ENCODE measurements at regions not wholly inside any gene's neighbourhood (a gene's known extent, or its start where the extent isn't known, plus 50 kb on each side); places are given as distances from the start of the nearest gene placed in this dataset.
"Not testable (repeated sequence)": the region's sequence is repeated elsewhere in the genome, so short reads cannot be mapped to it uniquely, and the experiment has no call there.

DNA sequence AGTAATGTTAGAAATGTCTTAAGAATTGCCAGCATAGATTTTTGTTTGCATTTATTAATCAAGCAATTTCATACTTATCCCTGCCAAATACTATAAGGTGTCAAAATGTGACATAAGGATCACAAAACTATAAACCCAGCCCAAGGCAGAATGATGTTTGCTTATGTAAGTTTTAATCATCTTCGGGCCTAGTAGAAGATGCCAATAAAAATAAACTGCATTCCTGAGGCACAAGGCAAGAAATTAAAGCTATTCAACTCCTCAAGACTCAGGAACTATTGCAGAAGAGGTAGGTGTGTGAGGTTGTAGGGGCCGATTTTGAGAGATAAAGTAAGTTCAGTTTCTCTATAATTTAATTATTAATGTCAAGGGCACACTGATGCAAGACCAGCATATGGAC lies 189.4 kb upstream of the AHR start:
- peaks cover 0 to 7% (median 0%) of the 10 kb centered on the region in 11 experiments; a peak in 3 of 22 replicates for H3K9me3 ChIP-seq (replicated peaks in 1 of 11)
- no peaks in the 10 kb centered on the region for H3K36me3 ChIP-seq
- no peak overlapping the region for H3K4me3 ChIP-seq
- H3K4me1 ChIP-seq: no peaks in the 10 kb centered on the region
- no peaks in the 10 kb centered on the region for H4K20me1 ChIP-seq
- H3K4me2 ChIP-seq: no peak overlapping the region
- H3K27me3 ChIP-seq: no peaks in the 10 kb centered on the region
- TF ChIP-seq Cebpa-rat (IDR thresholded peaks at IDR 0.05): no peak
- no peak overlapping the region for H3K27ac ChIP-seq
- no peak overlapping the region for H3K9ac ChIP-seq

DNA sequence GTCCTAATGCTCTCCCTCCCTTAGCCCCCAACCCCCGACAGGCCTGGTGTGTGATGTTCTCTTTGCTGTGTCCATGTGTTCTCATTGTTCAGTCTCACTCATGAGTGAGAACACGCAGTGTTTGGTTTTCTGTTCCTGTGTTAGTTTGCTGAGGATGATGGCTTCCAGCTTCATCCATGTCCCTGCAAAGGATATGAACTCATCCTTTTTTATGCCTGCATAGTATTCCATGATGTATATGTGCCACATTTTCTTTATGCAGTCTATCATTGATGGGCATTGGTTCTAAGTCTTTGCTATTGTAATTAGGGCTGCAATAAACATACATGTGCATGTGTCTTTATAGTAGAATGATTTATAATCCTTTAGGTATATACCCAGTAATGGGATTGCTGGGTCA lies 184.7 kb upstream of the AHR start:
- not testable (repeated sequence) for H3K27me3 ChIP-seq, H4K20me1 ChIP-seq, H3K4me1 ChIP-seq, H3K4me2 ChIP-seq, H3K9ac ChIP-seq, H3K4me3 ChIP-seq, H3K27ac ChIP-seq, H3K36me3 ChIP-seq
- peaks cover 0 to 23% (median 0%) of the 10 kb centered on the region in 11 experiments; a peak in 5 of 22 replicates for H3K9me3 ChIP-seq (replicated peaks in 1 of 11)

DNA sequence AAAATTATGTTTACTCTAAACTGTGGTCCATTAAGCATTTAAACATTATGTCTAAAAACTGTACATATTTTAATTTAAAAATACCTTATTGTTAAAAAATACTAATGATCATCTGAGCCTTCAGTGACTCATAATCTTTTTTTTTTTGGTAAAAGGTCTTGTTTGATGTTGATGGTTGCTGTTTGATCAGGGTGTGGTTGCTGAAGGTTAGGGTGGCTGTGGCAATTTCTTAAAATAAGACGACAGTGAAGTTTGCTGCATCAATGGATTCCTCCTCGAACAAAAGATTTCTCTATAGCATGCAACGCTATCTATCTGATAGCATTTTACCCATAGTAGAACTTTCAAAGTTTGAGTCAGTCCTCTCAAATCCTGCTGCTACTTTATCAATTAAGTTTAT lies 180.0 kb upstream of the AHR start:
- peaks cover 0 to 22% (median 0%) of the 10 kb centered on the region in 11 experiments; a peak in 6 of 22 replicates for H3K9me3 ChIP-seq (replicated peaks in 1 of 11)
- H4K20me1 ChIP-seq: no peaks in the 10 kb centered on the region
- peaks cover 0 to 12% (median 0%) of the 10 kb centered on the region in 11 experiments; a peak in 4 of 22 replicates for H3K27me3 ChIP-seq
- no peak for TF ChIP-seq Cebpa-rat (IDR thresholded peaks at IDR 0.05)
- H3K4me3 ChIP-seq: no peak overlapping the region
- no peaks in the 10 kb centered on the region for H3K36me3 ChIP-seq
- no peak overlapping the region for H3K27ac ChIP-seq
- peaks cover 0 to 38% (median 11%) of the 10 kb centered on the region in 10 experiments; a peak in 13 of 20 replicates for H3K4me1 ChIP-seq
- 0 out of 22 replicates have a peak overlapping the region, but pooled peaks of 1 of the 11 experiments have one; percentile 5 for H3K4me2 ChIP-seq
- no peak overlapping the region for H3K9ac ChIP-seq

DNA sequence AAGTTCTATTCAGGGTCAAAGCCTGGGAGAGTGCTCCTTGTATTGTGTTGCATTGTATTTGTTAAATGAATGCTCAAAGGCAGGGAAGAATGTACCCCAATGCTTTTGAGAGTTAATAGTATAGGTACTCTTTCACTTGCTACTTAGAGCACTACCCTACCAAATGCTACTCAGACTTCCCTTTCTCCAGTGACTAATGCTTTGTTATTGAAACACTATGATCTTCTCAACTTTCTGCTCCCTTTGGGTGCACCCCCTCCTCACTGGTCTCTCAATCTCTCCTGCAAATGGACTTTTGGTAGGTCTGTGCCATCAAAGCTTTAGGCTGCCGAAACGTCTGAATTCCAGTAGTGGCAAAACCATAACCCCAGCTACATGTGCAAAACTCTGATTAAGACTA lies 177.7 kb upstream of the AHR start:
- Histone ChIP-seq H3K9ac (no peak overlapping the region), H3K4me3 (no peak overlapping the region), H3K27ac (peak overlapping the region in 2 of 11 experiments; percentile 46 to 85; a peak in 4 of 22 replicates), H3K4me1 (peaks cover 0 to 62% (median 15%) of the 10 kb centered on the region in 10 experiments; a peak in 13 of 20 replicates), H3K36me3 (no peaks in the 10 kb centered on the region), H3K4me2 (peak overlapping the region in 4 of 11 experiments; percentile 31 to 66 (median 45); a peak in 7 of 22 replicates), H4K20me1 (no peaks in the 10 kb centered on the region), H3K9me3 (replicated peaks in 1 of 11) (peaks cover 0 to 10% (median 0%) of the 10 kb centered on the region in 11 experiments; a peak in 3 of 22 replicates), H3K27me3 (peaks cover 0 to 19% (median 0%) of the 10 kb centered on the region in 11 experiments; a peak in 4 of 22 replicates)
- no peak for TF ChIP-seq Cebpa-rat (IDR thresholded peaks at IDR 0.05)

DNA sequence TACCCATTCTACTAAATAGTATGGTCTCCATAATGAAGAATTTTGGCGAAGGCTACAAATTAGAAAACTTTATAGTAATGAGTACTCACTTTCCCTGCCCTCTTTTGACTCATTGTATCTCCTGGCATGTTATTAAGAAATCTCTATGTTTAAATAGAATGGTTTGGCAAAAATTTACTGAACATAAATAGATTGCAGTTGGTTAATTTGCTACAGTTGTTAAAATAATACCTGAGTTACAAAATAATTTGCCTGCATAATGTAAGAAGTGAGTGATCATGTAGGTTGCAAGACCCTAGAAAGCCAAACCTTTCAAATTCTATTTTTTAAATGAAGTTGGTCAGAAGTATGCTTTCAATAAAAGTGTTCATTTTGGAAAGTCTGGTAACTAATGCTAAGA lies 176.8 kb upstream of the AHR start:
- H3K36me3 ChIP-seq: no peaks in the 10 kb centered on the region
- TF ChIP-seq Cebpa-rat (IDR thresholded peaks at IDR 0.05): no peak
- H3K9me3 ChIP-seq (replicated peaks in 1 of 11): peaks cover 0 to 10% (median 0%) of the 10 kb centered on the region in 11 experiments; a peak in 3 of 22 replicates
- no peaks in the 10 kb centered on the region for H4K20me1 ChIP-seq
- peaks cover 0 to 71% (median 15%) of the 10 kb centered on the region in 10 experiments; a peak in 13 of 20 replicates for H3K4me1 ChIP-seq
- H3K4me3 ChIP-seq: no peak overlapping the region
- H3K27ac ChIP-seq: peak overlapping the region in 2 of 11 experiments; percentile 46 to 85; a peak in 3 of 22 replicates
- H3K4me2 ChIP-seq: peak overlapping the region in 4 of 11 experiments; percentile 31 to 66 (median 45); a peak in 4 of 22 replicates
- H3K9ac ChIP-seq: no peak overlapping the region
- H3K27me3 ChIP-seq: peaks cover 0 to 21% (median 0%) of the 10 kb centered on the region in 11 experiments; a peak in 4 of 22 replicates

DNA sequence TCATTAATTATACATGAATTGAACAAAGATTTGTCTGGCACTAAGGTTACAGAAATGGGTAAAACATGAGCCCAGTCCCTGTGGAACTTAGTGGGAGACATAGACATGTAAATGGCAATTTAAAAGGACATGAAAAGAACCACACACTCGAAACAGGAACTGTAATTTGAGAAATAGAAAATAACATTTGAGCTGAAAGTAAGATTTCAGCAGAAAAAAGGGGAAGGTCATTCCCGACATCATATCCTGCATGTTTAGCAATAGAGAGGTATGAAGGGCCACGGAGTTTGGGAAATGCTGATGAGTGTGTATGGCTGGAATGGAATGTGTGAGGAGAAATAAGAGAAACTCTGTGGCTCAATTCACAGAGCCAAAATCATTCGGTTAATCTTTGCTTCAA lies 175.4 kb upstream of the AHR start:
- Histone ChIP-seq H3K9ac (peak overlapping the region in 3 of 11 experiments; percentile 28 to 51 (median 30); a peak in 6 of 22 replicates), H3K4me3 (no peak overlapping the region), H3K4me1 (peaks cover 0 to 85% (median 15%) of the 10 kb centered on the region in 10 experiments; a peak in 13 of 20 replicates), H3K27me3 (peaks cover 0 to 21% (median 0%) of the 10 kb centered on the region in 11 experiments; a peak in 4 of 22 replicates), H4K20me1 (no peaks in the 10 kb centered on the region), H3K4me2 (peak overlapping the region in 8 of 11 experiments; percentile 13 to 81 (median 52); a peak in 14 of 22 replicates), H3K36me3 (no peaks in the 10 kb centered on the region), H3K9me3 (replicated peaks in 1 of 11) (peaks cover 0 to 10% (median 0%) of the 10 kb centered on the region in 11 experiments; a peak in 2 of 22 replicates), H3K27ac (peak overlapping the region in 7 of 11 experiments; percentile 27 to 85 (median 72); a peak in 12 of 22 replicates)
- TF ChIP-seq Cebpa-rat (IDR thresholded peaks at IDR 0.05): peak in 7 of 11 experiments; percentile 29 to 90 (median 65); a peak in 10 of 22 replicates

DNA sequence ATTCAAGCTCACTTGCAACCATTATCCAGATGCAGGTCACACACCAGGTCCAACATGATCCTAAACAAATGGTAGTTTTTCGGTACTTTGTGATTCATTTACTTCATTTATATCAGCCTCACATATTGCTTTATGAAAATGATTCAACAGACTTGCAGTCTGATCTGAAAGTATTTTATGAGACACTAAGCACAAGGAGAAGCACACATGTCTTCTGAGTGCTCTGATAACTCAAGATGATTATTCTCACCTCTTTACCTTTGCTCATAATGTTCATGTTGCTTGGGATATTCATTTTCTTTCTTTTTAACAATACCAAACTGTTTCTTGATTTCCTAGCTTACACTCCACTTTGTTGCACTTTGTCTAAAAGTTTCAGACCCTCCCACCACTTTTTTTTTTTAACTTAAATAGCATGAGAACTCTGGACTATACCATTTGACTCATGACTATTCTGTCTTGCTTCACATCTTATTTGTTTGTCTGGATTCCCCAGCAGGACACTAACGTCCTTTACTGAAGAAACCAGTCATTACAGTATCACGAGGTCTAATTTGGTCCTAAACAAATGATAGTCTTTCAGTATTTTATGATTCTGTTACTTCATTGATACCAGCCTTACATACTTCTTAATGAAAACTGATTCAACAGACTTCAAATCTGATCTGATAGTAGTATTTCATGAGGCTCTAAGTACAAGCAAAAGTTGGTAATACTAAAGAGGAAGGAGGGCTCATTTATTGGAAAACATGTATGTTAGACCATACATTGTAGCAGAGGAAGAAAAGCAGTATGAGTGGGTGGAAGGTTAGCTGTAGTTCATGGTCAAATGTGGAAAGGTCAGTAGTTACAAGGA lies 171.8 kb upstream of the AHR start:
- H4K20me1 ChIP-seq: no peaks in the 10 kb centered on the region

DNA sequence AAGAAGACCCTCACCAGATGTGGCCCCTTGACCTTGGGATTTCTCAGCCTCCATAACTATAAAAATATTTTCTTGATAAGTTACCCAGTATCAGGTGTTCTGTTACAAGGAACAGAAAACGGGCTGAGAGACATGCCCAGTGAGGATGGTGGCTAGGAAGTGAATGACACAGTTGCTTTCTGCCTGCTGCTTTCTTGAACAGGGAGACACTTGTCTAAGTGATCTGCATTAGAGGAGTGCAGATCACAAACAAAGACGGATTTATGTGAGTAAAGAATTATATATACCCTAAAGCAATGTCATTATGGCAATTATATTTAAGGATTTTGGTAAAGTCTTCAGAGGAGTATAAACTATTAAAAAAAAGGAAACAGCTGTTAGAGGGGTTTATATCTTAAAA lies 169.2 kb upstream of the AHR start:
- no peak for TF ChIP-seq Cebpa-rat (IDR thresholded peaks at IDR 0.05)

More for the DNA sequence above, 171.8 kb upstream of the AHR start:
- peaks cover 0 to 78% (median 15%) of the 10 kb centered on the region in 10 experiments; a peak in 13 of 20 replicates for H3K4me1 ChIP-seq
- no peak for TF ChIP-seq Cebpa-rat (IDR thresholded peaks at IDR 0.05)
- peaks cover 0 to 5% (median 0%) of the 10 kb centered on the region in 11 experiments; a peak in 1 of 22 replicates for H3K9me3 ChIP-seq (replicated peaks in 1 of 11)
- H3K27ac ChIP-seq: peak overlapping the region in 2 of 11 experiments; percentile 18 to 85; a peak in 3 of 22 replicates
- H3K9ac ChIP-seq: no peak overlapping the region
- H3K36me3 ChIP-seq: no peaks in the 10 kb centered on the region
- peak overlapping the region in 3 of 11 experiments; percentile 54 to 74 (median 60); a peak in 6 of 22 replicates for H3K4me2 ChIP-seq
- 0 out of 22 replicates have a peak, but pooled peaks cover 0 to 10% (median 0%) of the 10 kb centered on the region in 11 experiments for H3K27me3 ChIP-seq
- H3K4me3 ChIP-seq: no peak overlapping the region

More for the DNA sequence above, 169.2 kb upstream of the AHR start:
- Histone ChIP-seq H3K27me3 (0 out of 22 replicates have a peak, but pooled peaks cover 0 to 10% (median 0%) of the 10 kb centered on the region in 11 experiments), H3K36me3 (no peaks in the 10 kb centered on the region), H3K4me2 (no peak overlapping the region), H3K4me1 (peaks cover 0 to 54% (median 0%) of the 10 kb centered on the region in 10 experiments; a peak in 7 of 20 replicates), H3K9ac (no peak overlapping the region), H4K20me1 (no peaks in the 10 kb centered on the region), H3K9me3 (replicated peaks in 1 of 11) (peaks cover 0 to 5% (median 0%) of the 10 kb centered on the region in 11 experiments; a peak in 1 of 22 replicates), H3K4me3 (no peak overlapping the region), H3K27ac (no peak overlapping the region)

Data from BLaER1 treated with 17β-estradiol and CSF1 and Interleukin-3, amounts not matched to agents 10 nM and 100 nM (cell line).